Glutamatergic neuron (in vitro differentiated cells): ENCODE measurements at regions not wholly inside any gene's neighbourhood (a gene's known extent, or its start where the extent isn't known, plus 50 kb on each side); places are given as distances from the start of the nearest gene placed in this dataset.

Experiments
- DNase-seq: peaks from one replicate; pipeline ENCODE4 v3.0.0; 2022
- H3K27ac Mint-ChIP-seq: one replicate; pipeline ENCODE4 v1.8.0; 2020; ENCODE audit warnings: mild to moderate bottlenecking, mixed read lengths, inconsistent platforms; ENCODE audit not compliant: unreplicated experiment
- H3K27me3 Mint-ChIP-seq: one replicate; pipeline ENCODE4 v1.8.0; 2020; ENCODE audit warnings: mild to moderate bottlenecking, moderate library complexity, mixed read lengths, inconsistent platforms; ENCODE audit not compliant: unreplicated experiment
- H3K36me3 Mint-ChIP-seq: one replicate; pipeline ENCODE4 v1.8.0; 2020; ENCODE audit warnings: mild to moderate bottlenecking, mixed read lengths, inconsistent platforms; ENCODE audit not compliant: unreplicated experiment
- H3K4me1 Mint-ChIP-seq: one replicate; pipeline ENCODE4 v1.8.0; 2020; ENCODE audit warnings: mild to moderate bottlenecking, low read depth, mixed read lengths, inconsistent platforms; ENCODE audit not compliant: unreplicated experiment
- H3K4me3 Mint-ChIP-seq: one replicate; pipeline ENCODE4 v1.8.0; 2020; ENCODE audit warnings: mild to moderate bottlenecking, mixed read lengths, inconsistent platforms; ENCODE audit not compliant: unreplicated experiment
- H3K9me3 Mint-ChIP-seq: one replicate; pipeline ENCODE4 v1.8.0; 2020; ENCODE audit warnings: mild to moderate bottlenecking, moderate library complexity, mixed read lengths, inconsistent platforms; ENCODE audit not compliant: unreplicated experiment
- TF ChIP-seq, protein P1 (sequence below): fragments of 200-600 bp; sonication (generic); IDR thresholded peaks from one replicate; pipeline ENCODE4 v1.5.0; 2021; ENCODE audit not compliant: partially characterized antibody, unreplicated experiment

- no peak for DNase-seq
- H3K4me3 Mint-ChIP-seq, result no peak overlapping the region
- H3K27ac Mint-ChIP-seq, result no peak overlapping the region
- H3K4me1 Mint-ChIP-seq, result no peaks in the 10 kb centered on the region
- TF ChIP-seq, protein P1, sequence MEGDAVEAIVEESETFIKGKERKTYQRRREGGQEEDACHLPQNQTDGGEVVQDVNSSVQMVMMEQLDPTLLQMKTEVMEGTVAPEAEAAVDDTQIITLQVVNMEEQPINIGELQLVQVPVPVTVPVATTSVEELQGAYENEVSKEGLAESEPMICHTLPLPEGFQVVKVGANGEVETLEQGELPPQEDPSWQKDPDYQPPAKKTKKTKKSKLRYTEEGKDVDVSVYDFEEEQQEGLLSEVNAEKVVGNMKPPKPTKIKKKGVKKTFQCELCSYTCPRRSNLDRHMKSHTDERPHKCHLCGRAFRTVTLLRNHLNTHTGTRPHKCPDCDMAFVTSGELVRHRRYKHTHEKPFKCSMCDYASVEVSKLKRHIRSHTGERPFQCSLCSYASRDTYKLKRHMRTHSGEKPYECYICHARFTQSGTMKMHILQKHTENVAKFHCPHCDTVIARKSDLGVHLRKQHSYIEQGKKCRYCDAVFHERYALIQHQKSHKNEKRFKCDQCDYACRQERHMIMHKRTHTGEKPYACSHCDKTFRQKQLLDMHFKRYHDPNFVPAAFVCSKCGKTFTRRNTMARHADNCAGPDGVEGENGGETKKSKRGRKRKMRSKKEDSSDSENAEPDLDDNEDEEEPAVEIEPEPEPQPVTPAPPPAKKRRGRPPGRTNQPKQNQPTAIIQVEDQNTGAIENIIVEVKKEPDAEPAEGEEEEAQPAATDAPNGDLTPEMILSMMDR, result no peak
- no peaks in the 10 kb centered on the region for H3K27me3 Mint-ChIP-seq
- no peaks in the 10 kb centered on the region for H3K9me3 Mint-ChIP-seq
- no peaks in the 10 kb centered on the region for H3K36me3 Mint-ChIP-seq
Measured at GRCh38 chrX:38879631-38880220, 78.5 kb downstream of the MID1IP1 start.

- no peak overlapping the region for H3K27ac Mint-ChIP-seq
Measured at GRCh38 chrX:38880296-38880854, 79.1 kb downstream of the MID1IP1 start.

GRCh38 chrX:38881066-38881465, 79.8 kb downstream of the MID1IP1 start:
- H3K4me1 Mint-ChIP-seq, result no peaks in the 10 kb centered on the region
- no peak for DNase-seq
- no peaks in the 10 kb centered on the region for H3K36me3 Mint-ChIP-seq
- no peaks in the 10 kb centered on the region for H3K27me3 Mint-ChIP-seq
- TF ChIP-seq, protein P1, result no peak
- H3K27ac Mint-ChIP-seq, result no peak overlapping the region
- no peak overlapping the region for H3K4me3 Mint-ChIP-seq
- no peaks in the 10 kb centered on the region for H3K9me3 Mint-ChIP-seq

More at GRCh38 chrX:38880296-38880854, 79.1 kb downstream of the MID1IP1 start:
- no peak for DNase-seq
- no peaks in the 10 kb centered on the region for H3K9me3 Mint-ChIP-seq
- H3K4me1 Mint-ChIP-seq, result no peaks in the 10 kb centered on the region
- TF ChIP-seq, protein P1, result no peak
- H3K27me3 Mint-ChIP-seq, result no peaks in the 10 kb centered on the region
- H3K36me3 Mint-ChIP-seq, result no peaks in the 10 kb centered on the region
- no peak overlapping the region for H3K4me3 Mint-ChIP-seq

DNA sequence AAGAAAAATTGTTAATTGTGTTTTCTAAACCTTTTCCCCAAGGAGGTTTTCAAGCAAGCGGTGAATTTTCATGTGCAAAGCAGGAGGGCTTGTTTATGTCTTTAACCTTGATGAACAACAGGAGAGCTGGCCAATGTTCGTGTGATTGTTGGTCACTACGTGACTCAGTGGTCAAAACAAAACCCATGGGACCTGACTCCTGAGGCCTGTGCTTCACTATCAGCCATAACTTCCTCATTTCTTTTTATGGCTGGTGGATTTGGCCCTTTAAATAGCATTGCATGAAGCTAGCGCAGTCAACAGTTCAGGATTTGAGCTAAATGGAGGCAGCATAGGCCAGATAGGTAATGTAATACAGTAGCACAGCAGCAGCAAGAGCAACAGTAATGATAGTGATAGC, 80.5 kb downstream of the MID1IP1 start:
- DNase-seq, result no peak
- Mint-ChIP-seq H3K4me1 (no peaks in the 10 kb centered on the region), H3K36me3 (no peaks in the 10 kb centered on the region), H3K27ac (no peak overlapping the region), H3K4me3 (no peak overlapping the region), H3K9me3 (no peaks in the 10 kb centered on the region), H3K27me3 (no peaks in the 10 kb centered on the region)
- TF ChIP-seq, protein P1, result no peak

- H3K27ac Mint-ChIP-seq, result no peak overlapping the region
- H3K4me1 Mint-ChIP-seq, result no peaks in the 10 kb centered on the region
- H3K4me3 Mint-ChIP-seq, result no peak overlapping the region
- H3K9me3 Mint-ChIP-seq, result no peaks in the 10 kb centered on the region
- H3K36me3 Mint-ChIP-seq, result no peaks in the 10 kb centered on the region
- TF ChIP-seq, protein P1, result no peak
- DNase-seq, result no peak
- no peaks in the 10 kb centered on the region for H3K27me3 Mint-ChIP-seq
Measured at GRCh38 chrX:38882894-38883626, 81.8 kb downstream of the MID1IP1 start.
